Astrocyte (in vitro differentiated cells and primary cell): ENCODE measurements at regions not wholly inside any gene's neighbourhood (a gene's known extent, or its start where the extent isn't known, plus 50 kb on each side); places are given as distances from the start of the nearest gene placed in this dataset.

Experiments used
- DNase-seq: peaks from one replicate; pipeline ENCODE4 v3.0.0-alpha.2; 2010; ENCODE audit warnings: low read depth
- FAIRE-seq: peaks from 2 replicates; lab custom pipeline; 2011; peaks lifted over from hg19 to GRCh38; lab: Jason Lieb, UNC
- H2AFZ ChIP-seq: 2 replicates; pipeline ENCODE4 v1.6.0; 2012; ENCODE audit warnings: low read depth, low read length, inconsistent platforms
- H3K27ac ChIP-seq: 2 replicates; pipeline ENCODE4 v1.5.1; 2011; ENCODE audit warnings: low read depth, low read length, inconsistent platforms
- H3K27me3 ChIP-seq: 2 replicates; pipeline ENCODE4 v1.6.0; 2011; ENCODE audit warnings: low read length, inconsistent platforms; ENCODE audit not compliant: insufficient read depth
- H3K36me3 ChIP-seq: 2 replicates; pipeline ENCODE4 v1.5.1; 2011; ENCODE audit warnings: low read length, inconsistent platforms; ENCODE audit not compliant: insufficient read depth
- H3K4me1 ChIP-seq: 2 replicates; pipeline ENCODE4 v1.5.1; 2011; ENCODE audit warnings: low read length, inconsistent platforms; ENCODE audit not compliant: insufficient read depth
- H3K4me2 ChIP-seq: 2 replicates; pipeline ENCODE4 v1.6.0; 2012; ENCODE audit warnings: low read length, inconsistent platforms
- H3K4me3 ChIP-seq: 2 replicates; pipeline ENCODE4 v1.5.1; 2011; ENCODE audit warnings: low read depth, mild to moderate bottlenecking, low read length, inconsistent platforms; ENCODE audit not compliant: insufficient read depth
- H3K79me2 ChIP-seq: 2 replicates; pipeline ENCODE4 v1.6.0; 2012; ENCODE audit warnings: mild to moderate bottlenecking, low read length, inconsistent platforms; ENCODE audit not compliant: insufficient read depth
- H3K9ac ChIP-seq: 2 replicates; pipeline ENCODE4 v1.6.0; 2012; ENCODE audit warnings: mild to moderate bottlenecking, low read length, inconsistent platforms
- H3K9me3 ChIP-seq: 2 replicates; pipeline ENCODE4 v1.5.1; 2012; ENCODE audit warnings: low read depth, mild to moderate bottlenecking, low read length, inconsistent platforms; ENCODE audit not compliant: insufficient read depth
- H4K20me1 ChIP-seq: 2 replicates; pipeline ENCODE4 v1.6.0; 2012; ENCODE audit warnings: low read length, inconsistent platforms; ENCODE audit not compliant: insufficient read depth
- H3K27ac Mint-ChIP-seq: one replicate; pipeline ENCODE4 v1.8.0; 2021; ENCODE audit warnings: mild to moderate bottlenecking, mixed read lengths; ENCODE audit not compliant: unreplicated experiment
- H3K27me3 Mint-ChIP-seq: one replicate; pipeline ENCODE4 v1.8.0; 2021; ENCODE audit warnings: low read depth, mixed read lengths; ENCODE audit not compliant: unreplicated experiment
- H3K36me3 Mint-ChIP-seq: one replicate; pipeline ENCODE4 v1.8.0; 2021; ENCODE audit warnings: low read depth, mixed read lengths; ENCODE audit not compliant: unreplicated experiment
- H3K4me1 Mint-ChIP-seq: one replicate; pipeline ENCODE4 v1.8.0; 2021; ENCODE audit warnings: low read depth, mixed read lengths; ENCODE audit not compliant: unreplicated experiment
- H3K4me3 Mint-ChIP-seq: one replicate; pipeline ENCODE4 v1.8.0; 2021; ENCODE audit warnings: mild to moderate bottlenecking, moderate library complexity, mixed read lengths; ENCODE audit not compliant: unreplicated experiment
- H3K9me3 Mint-ChIP-seq: one replicate; pipeline ENCODE4 v1.8.0; 2021; ENCODE audit warnings: mild to moderate bottlenecking, mixed read lengths; ENCODE audit not compliant: unreplicated experiment
- CTCF ChIP-seq: IDR thresholded peaks from 2 replicates; pipeline ENCODE4 v1.5.1; 2011; ENCODE audit warnings: low read depth, mild to moderate bottlenecking, inconsistent platforms, low read length, moderate library complexity; ENCODE audit not compliant: insufficient read depth
- EZH2 ChIP-seq: IDR thresholded peaks from 2 replicates; pipeline ENCODE4 v1.6.1; 2012; ENCODE audit warnings: mild to moderate bottlenecking, low read length, inconsistent platforms; ENCODE audit not compliant: insufficient read depth

GRCh38 chr4:41437111-41437536 lies 100.8 kb upstream of the LIMCH1 start:
- no peak for DNase-seq

GRCh38 chr4:41438931-41439297 lies 99.0 kb upstream of the LIMCH1 start:
- FAIRE-seq, result no peak
- no peaks in the 10 kb centered on the region for H3K4me1 ChIP-seq
- Mint-ChIP-seq H3K27me3 (no peaks in the 10 kb centered on the region), H3K36me3 (no peaks in the 10 kb centered on the region), H3K4me3 (no peak overlapping the region), H3K27ac (no peak overlapping the region), H3K4me1 (peaks cover 13% of the 10 kb centered on the region), H3K9me3 (no peaks in the 10 kb centered on the region)
- H3K27me3 ChIP-seq, result no peaks in the 10 kb centered on the region
- no peak overlapping the region for H2AFZ ChIP-seq
- no peaks in the 10 kb centered on the region for H3K79me2 ChIP-seq
- no peak overlapping the region for H3K27ac ChIP-seq
- no peaks in the 10 kb centered on the region for H3K9me3 ChIP-seq
- no peak overlapping the region for H3K4me3 ChIP-seq
- TF ChIP-seq CTCF (no peak), EZH2 (no peak)
- H3K4me2 ChIP-seq, result no peak overlapping the region
- H3K36me3 ChIP-seq, result no peaks in the 10 kb centered on the region
- H3K9ac ChIP-seq, result no peak overlapping the region
- no peak for DNase-seq
- no peaks in the 10 kb centered on the region for H4K20me1 ChIP-seq

More at GRCh38 chr4:41437111-41437536, 100.8 kb upstream of the LIMCH1 start:
- Mint-ChIP-seq H3K27ac (no peak overlapping the region), H3K4me3 (no peak overlapping the region), H3K4me1 (peaks cover 29% of the 10 kb centered on the region), H3K27me3 (no peaks in the 10 kb centered on the region), H3K36me3 (no peaks in the 10 kb centered on the region), H3K9me3 (no peaks in the 10 kb centered on the region)
- Histone ChIP-seq H3K79me2 (no peaks in the 10 kb centered on the region), H2AFZ (no peak overlapping the region), H3K9me3 (no peaks in the 10 kb centered on the region), H3K9ac (no peak overlapping the region), H3K4me1 (peaks cover 6% of the 10 kb centered on the region), H3K4me2 (peak overlapping the region; percentile 24), H3K27ac (no peak overlapping the region), H3K4me3 (no peak overlapping the region), H3K36me3 (no peaks in the 10 kb centered on the region), H4K20me1 (no peaks in the 10 kb centered on the region), H3K27me3 (no peaks in the 10 kb centered on the region)
- TF ChIP-seq EZH2, result no peak
- TF ChIP-seq CTCF, result no peak
- no peak for FAIRE-seq

GRCh38 chr4:41442810-41443209 lies 95.1 kb upstream of the LIMCH1 start:
- Mint-ChIP-seq H3K27me3 (no peaks in the 10 kb centered on the region), H3K27ac (no peak overlapping the region), H3K4me1 (no peaks in the 10 kb centered on the region), H3K4me3 (no peak overlapping the region), H3K36me3 (no peaks in the 10 kb centered on the region), H3K9me3 (no peaks in the 10 kb centered on the region)
- no peaks in the 10 kb centered on the region for H3K36me3 ChIP-seq
- TF ChIP-seq CTCF (no peak), EZH2 (no peak)
- H2AFZ ChIP-seq, result no peak overlapping the region
- no peak overlapping the region for H3K27ac ChIP-seq
- DNase-seq (no peak), FAIRE-seq (peak; percentile 56)
- no peaks in the 10 kb centered on the region for H3K27me3 ChIP-seq
- H3K4me1 ChIP-seq, result no peaks in the 10 kb centered on the region
- H3K4me2 ChIP-seq, result no peak overlapping the region
- H4K20me1 ChIP-seq, result no peaks in the 10 kb centered on the region
- no peaks in the 10 kb centered on the region for H3K79me2 ChIP-seq
- H3K9me3 ChIP-seq, result no peaks in the 10 kb centered on the region
- no peak overlapping the region for H3K4me3 ChIP-seq
- no peak overlapping the region for H3K9ac ChIP-seq
